ENCODE measurements at regions not wholly inside any gene's neighbourhood (a gene's known extent, or its start where the extent isn't known, plus 50 kb on each side); places are given as distances from the start of the nearest gene placed in this dataset.

GRCh38 chr22:34236527-34236926 lies 316.3 kb upstream of the LARGE1 start:
- in situ Hi-C loops (cut with MboI; ENCODE audit: low pct_unique_long_range_greater_than_20kb in 2 of 9, low sequenced_read_pairs in 9 of 9, unreplicated experiment in 9 of 9), result no loop called here
- no peak overlapping the region for H3K27ac ChIP-seq
- ATAC-seq (replicated peaks in 6 of 8), result peak in 5 of 8 experiments; percentile 73 to 95 (median 74)
- H3K4me3 ChIP-seq, result no peak overlapping the region
- WGBS, 10 experiments, result 0 to 87% (median 61%) methylated on average over 1 to 3 of the region's 3 CpGs; no CpG with 5 or more reads in 1 of the 10 experiments
- H3K4me1 ChIP-seq (replicated peaks in 1 of 2), result no peaks in the 10 kb centered on the region

- Histone ChIP-seq H3K4me1 (replicated peaks in 1 of 2) (no peaks in the 10 kb centered on the region), H3K4me3 (no peak overlapping the region), H3K27ac (no peak overlapping the region)
- WGBS, 10 experiments, result 7 to 100% (median 20%) methylated on average over 1 to 3 of the region's 3 CpGs; no CpG with 5 or more reads in 1 of the 10 experiments
- in situ Hi-C loops (cut with MboI; ENCODE audit: low pct_unique_long_range_greater_than_20kb in 2 of 9, low sequenced_read_pairs in 9 of 9, unreplicated experiment in 9 of 9), result no loop called here
- no peak for ATAC-seq (replicated peaks in 6 of 8)
Measured at GRCh38 chr22:34239421-34239820, 319.1 kb upstream of the LARGE1 start.

GRCh38 chr22:34243023-34243422 lies 322.7 kb upstream of the LARGE1 start:
- ATAC-seq (replicated peaks in 6 of 8), result no peak
- no peak overlapping the region for H3K4me3 ChIP-seq
- no peak overlapping the region for H3K27ac ChIP-seq
- 0 to 100% (median 17%) methylated on average over 1 to 2 of the region's 2 CpGs; no CpG with 5 or more reads in 3 of the 10 experiments for WGBS, 10 experiments
- no peaks in the 10 kb centered on the region for H3K4me1 ChIP-seq (replicated peaks in 1 of 2)
- in situ Hi-C loops (cut with MboI; ENCODE audit: low pct_unique_long_range_greater_than_20kb in 2 of 9, low sequenced_read_pairs in 9 of 9, unreplicated experiment in 9 of 9), result no loop called here

- no peak for ATAC-seq (replicated peaks in 6 of 8)
- in situ Hi-C loops (cut with MboI; ENCODE audit: low pct_unique_long_range_greater_than_20kb in 2 of 9, low sequenced_read_pairs in 9 of 9, unreplicated experiment in 9 of 9), result no loop called here
- H3K27ac ChIP-seq, result no peak overlapping the region
- no peak overlapping the region for H3K4me3 ChIP-seq
- 100% methylated on average over 1 of the region's 1 CpG; no CpG with 5 or more reads in 9 of the 10 experiments for WGBS, 10 experiments
- H3K4me1 ChIP-seq (replicated peaks in 1 of 2), result no peaks in the 10 kb centered on the region
Measured at GRCh38 chr22:34255042-34255441, 334.8 kb upstream of the LARGE1 start.

- Histone ChIP-seq H3K4me3 (no peak overlapping the region), H3K27ac (no peak overlapping the region), H3K4me1 (replicated peaks in 1 of 2) (peaks cover 0 to 2% of the 10 kb centered on the region in 2 donors)
- in situ Hi-C loops (cut with MboI; ENCODE audit: low pct_unique_long_range_greater_than_20kb in 2 of 9, low sequenced_read_pairs in 9 of 9, unreplicated experiment in 9 of 9), result no loop called here
- no peak for ATAC-seq (replicated peaks in 6 of 8)
- WGBS, 10 experiments, result 0 to 100% (median 60%) methylated on average over 1 of the region's 1 CpG; no CpG with 5 or more reads in 4 of the 10 experiments
Measured at GRCh38 chr22:34278121-34278520, 357.8 kb upstream of the LARGE1 start.

- H3K4me1 ChIP-seq (replicated peaks in 1 of 2), result peaks cover 0 to 2% of the 10 kb centered on the region in 2 donors
- H3K4me3 ChIP-seq, result no peak overlapping the region
- no peak overlapping the region for H3K27ac ChIP-seq
- 0 to 94% (median 13%) methylated on average over 1 to 3 of the region's 3 CpGs; no CpG with 5 or more reads in 5 of the 10 experiments for WGBS, 10 experiments
- no peak for ATAC-seq (replicated peaks in 6 of 8)
- in situ Hi-C loops (cut with MboI; ENCODE audit: low pct_unique_long_range_greater_than_20kb in 2 of 9, low sequenced_read_pairs in 9 of 9, unreplicated experiment in 9 of 9), result no loop called here
Measured at GRCh38 chr22:34281738-34282137, 361.5 kb upstream of the LARGE1 start.

- no peak for ATAC-seq (replicated peaks in 6 of 8)
- Histone ChIP-seq H3K27ac (no peak overlapping the region), H3K4me3 (no peak overlapping the region), H3K4me1 (replicated peaks in 1 of 2) (peaks cover 0 to 2% of the 10 kb centered on the region in 2 donors)
- 0 to 100% (median 15%) methylated on average over 1 to 3 of the region's 3 CpGs; no CpG with 5 or more reads in 1 of the 10 experiments for WGBS, 10 experiments
- in situ Hi-C loops (cut with MboI; ENCODE audit: low pct_unique_long_range_greater_than_20kb in 2 of 9, low sequenced_read_pairs in 9 of 9, unreplicated experiment in 9 of 9), result no loop called here
Measured at GRCh38 chr22:34283844-34284243, 363.6 kb upstream of the LARGE1 start.

GRCh38 chr22:34293324-34293723 lies 373.0 kb upstream of the LARGE1 start:
- H3K27ac ChIP-seq, result no peak overlapping the region
- H3K4me1 ChIP-seq (replicated peaks in 1 of 2), result peaks cover 0 to 3% of the 10 kb centered on the region in 2 donors
- in situ Hi-C loops (cut with MboI; ENCODE audit: low pct_unique_long_range_greater_than_20kb in 2 of 9, low sequenced_read_pairs in 9 of 9, unreplicated experiment in 9 of 9), result no loop called here
- H3K4me3 ChIP-seq, result no peak overlapping the region
- ATAC-seq (replicated peaks in 6 of 8), result no peak
- 0 to 92% (median 51%) methylated on average over 1 to 4 of the region's 4 CpGs; no CpG with 5 or more reads in 2 of the 10 experiments for WGBS, 10 experiments

- WGBS, 10 experiments, result 10 to 80% (median 53%) methylated on average over 1 to 5 of the region's 5 CpGs; no CpG with 5 or more reads in 1 of the 10 experiments
- Histone ChIP-seq H3K4me3 (no peak overlapping the region), H3K27ac (no peak overlapping the region), H3K4me1 (replicated peaks in 1 of 2) (peaks cover 0 to 3% of the 10 kb centered on the region in 2 donors)
- in situ Hi-C loops (cut with MboI; ENCODE audit: low pct_unique_long_range_greater_than_20kb in 2 of 9, low sequenced_read_pairs in 9 of 9, unreplicated experiment in 9 of 9), result no loop called here
- no peak for ATAC-seq (replicated peaks in 6 of 8)
Measured at GRCh38 chr22:34294476-34294875, 374.2 kb upstream of the LARGE1 start.

- 0 to 100% (median 71%) methylated on average over 2 to 3 of the region's 3 CpGs; no CpG with 5 or more reads in 1 of the 10 experiments for WGBS, 10 experiments
- Histone ChIP-seq H3K27ac (no peak overlapping the region), H3K4me3 (no peak overlapping the region), H3K4me1 (replicated peaks in 1 of 2) (peaks cover 0 to 3% of the 10 kb centered on the region in 2 donors)
- in situ Hi-C loops (cut with MboI; ENCODE audit: low pct_unique_long_range_greater_than_20kb in 2 of 9, low sequenced_read_pairs in 9 of 9, unreplicated experiment in 9 of 9), result no loop called here
- no peak for ATAC-seq (replicated peaks in 6 of 8)
Measured at GRCh38 chr22:34294986-34295385, 374.7 kb upstream of the LARGE1 start.

- peaks cover 0 to 1% of the 10 kb centered on the region in 2 donors for H3K4me1 ChIP-seq (replicated peaks in 1 of 2)
- H3K4me3 ChIP-seq, result no peak overlapping the region
- H3K27ac ChIP-seq, result no peak overlapping the region
- in situ Hi-C loops (cut with MboI; ENCODE audit: low pct_unique_long_range_greater_than_20kb in 2 of 9, low sequenced_read_pairs in 9 of 9, unreplicated experiment in 9 of 9), result no loop called here
- 0 to 100% (median 38%) methylated on average over 1 to 2 of the region's 2 CpGs; no CpG with 5 or more reads in 2 of the 10 experiments for WGBS, 10 experiments
- no peak for ATAC-seq (replicated peaks in 6 of 8)
Measured at GRCh38 chr22:34296461-34296860, 376.2 kb upstream of the LARGE1 start.

- H3K27ac ChIP-seq, result no peak overlapping the region
- ATAC-seq (replicated peaks in 6 of 8), result no peak
- in situ Hi-C loops (cut with MboI; ENCODE audit: low pct_unique_long_range_greater_than_20kb in 2 of 9, low sequenced_read_pairs in 9 of 9, unreplicated experiment in 9 of 9), result no loop called here
- WGBS, 10 experiments, result 50 to 100% (median 90%) methylated on average over 1 of the region's 1 CpG; no CpG with 5 or more reads in 4 of the 10 experiments
- H3K4me3 ChIP-seq, result no peak overlapping the region
- no peaks in the 10 kb centered on the region for H3K4me1 ChIP-seq (replicated peaks in 1 of 2)
Measured at GRCh38 chr22:34297536-34298120, 377.4 kb upstream of the LARGE1 start.

GRCh38 chr22:34299496-34299895 lies 379.2 kb upstream of the LARGE1 start:
- H3K4me1 ChIP-seq (replicated peaks in 1 of 2), result no peaks in the 10 kb centered on the region
- no peak overlapping the region for H3K27ac ChIP-seq
- no peak overlapping the region for H3K4me3 ChIP-seq
- no peak for ATAC-seq (replicated peaks in 6 of 8)
- 0 to 80% (median 75%) methylated on average over 1 of the region's 1 CpG; no CpG with 5 or more reads in 7 of the 10 experiments for WGBS, 10 experiments
- in situ Hi-C loops (cut with MboI; ENCODE audit: low pct_unique_long_range_greater_than_20kb in 2 of 9, low sequenced_read_pairs in 9 of 9, unreplicated experiment in 9 of 9), result no loop called here

GRCh38 chr22:34301569-34301968 lies 381.3 kb upstream of the LARGE1 start:
- Histone ChIP-seq H3K4me1 (replicated peaks in 1 of 2) (no peaks in the 10 kb centered on the region), H3K4me3 (no peak overlapping the region), H3K27ac (no peak overlapping the region)
- ATAC-seq (replicated peaks in 6 of 8), result no peak
- in situ Hi-C loops (cut with MboI; ENCODE audit: low pct_unique_long_range_greater_than_20kb in 2 of 9, low sequenced_read_pairs in 9 of 9, unreplicated experiment in 9 of 9), result no loop called here
